ENCODE measurements at regions not wholly inside any gene's neighbourhood (a gene's known extent, or its start where the extent isn't known, plus 50 kb on each side); places are given as distances from the start of the nearest gene placed in this dataset.

GRCh38 chr5:33205079-33205478 is 235.7 kb upstream of the TARS1 start:
- no peaks in the 10 kb centered on the region for H4K20me1 ChIP-seq (replicated peaks; ENCODE audit: control insufficient read depth, extremely low read depth, insufficient read depth, low read length)
- H3K4me1 ChIP-seq (ENCODE audit: control insufficient read depth, extremely low read depth, insufficient read depth, low read length) = no peaks in the 10 kb centered on the region
- dilution Hi-C loops (cut with MboI; ENCODE audit: extremely low pct_ligation_motif_present, low sequenced_read_pairs) = no loop called here
- no peak overlapping the region for H2AFZ ChIP-seq (ENCODE audit: low read depth, low read length)
- intact Hi-C loops (cut with micrococcal nuclease) = no loop called here
- FAIRE-seq = no peak
- no peaks in the 10 kb centered on the region for H3K9me3 ChIP-seq (replicated peaks; ENCODE audit: control insufficient read depth, insufficient read depth, low read length)
- no peak overlapping the region for H3K4me3 ChIP-seq (replicated peaks in 1 of 3; ENCODE audit: insufficient read depth in 1 of 3, low read depth in 1 of 3, low read length in 3 of 3)
- no TSS peak for BruUV-seq (replicated peaks)
- no peak overlapping the region for H3K4me2 ChIP-seq (ENCODE audit: insufficient read depth, low read length)
- ChIA-PET CTCF (no interaction called here), POLR2A (no interaction called here)
- H3K27ac ChIP-seq (ENCODE audit: insufficient read depth, low read depth, low read length) = no peak overlapping the region
- no peaks in the 10 kb centered on the region for H3K79me2 ChIP-seq (ENCODE audit: control insufficient read depth, insufficient read depth, low read length)
- no peaks in the 10 kb centered on the region for H3K36me3 ChIP-seq (ENCODE audit: control insufficient read depth in 2 of 2, extremely low read depth in 1 of 2, insufficient read depth in 2 of 2, low read length in 2 of 2)
- TF ChIP-seq POLR2A (IDR thresholded peaks at IDR 0.05; ENCODE audit: low read depth, low read length) = no peak
- TF ChIP-seq, protein P1, sequence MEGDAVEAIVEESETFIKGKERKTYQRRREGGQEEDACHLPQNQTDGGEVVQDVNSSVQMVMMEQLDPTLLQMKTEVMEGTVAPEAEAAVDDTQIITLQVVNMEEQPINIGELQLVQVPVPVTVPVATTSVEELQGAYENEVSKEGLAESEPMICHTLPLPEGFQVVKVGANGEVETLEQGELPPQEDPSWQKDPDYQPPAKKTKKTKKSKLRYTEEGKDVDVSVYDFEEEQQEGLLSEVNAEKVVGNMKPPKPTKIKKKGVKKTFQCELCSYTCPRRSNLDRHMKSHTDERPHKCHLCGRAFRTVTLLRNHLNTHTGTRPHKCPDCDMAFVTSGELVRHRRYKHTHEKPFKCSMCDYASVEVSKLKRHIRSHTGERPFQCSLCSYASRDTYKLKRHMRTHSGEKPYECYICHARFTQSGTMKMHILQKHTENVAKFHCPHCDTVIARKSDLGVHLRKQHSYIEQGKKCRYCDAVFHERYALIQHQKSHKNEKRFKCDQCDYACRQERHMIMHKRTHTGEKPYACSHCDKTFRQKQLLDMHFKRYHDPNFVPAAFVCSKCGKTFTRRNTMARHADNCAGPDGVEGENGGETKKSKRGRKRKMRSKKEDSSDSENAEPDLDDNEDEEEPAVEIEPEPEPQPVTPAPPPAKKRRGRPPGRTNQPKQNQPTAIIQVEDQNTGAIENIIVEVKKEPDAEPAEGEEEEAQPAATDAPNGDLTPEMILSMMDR (IDR thresholded peaks at IDR 0.05; ENCODE audit: extremely low read depth in 1 of 2, insufficient read depth in 1 of 2, low read depth in 1 of 2, low read length in 2 of 2) = no peak
- TF ChIP-seq POLR2AphosphoS5 (IDR thresholded peaks at IDR 0.05; ENCODE audit: insufficient read depth, low read depth, low read length) = no peak
- TF ChIP-seq MYC (IDR thresholded peaks at IDR 0.05; ENCODE audit: low read depth, low read length) = no peak
- TF ChIP-seq JUN (IDR thresholded peaks at IDR 0.05; ENCODE audit: borderline replicate concordance, insufficient read depth, insufficient read length, low read depth) = no peak
- TF ChIP-seq GATA2 (IDR thresholded peaks at IDR 0.05; ENCODE audit: insufficient read depth, insufficient read length, low read depth, low read length) = no peak
- TF ChIP-seq FOS (IDR thresholded peaks at IDR 0.05; ENCODE audit: borderline replicate concordance, insufficient read depth, low read length) = no peak
- TF ChIP-seq MAX (IDR thresholded peaks at IDR 0.05; ENCODE audit: insufficient read depth, insufficient read length) = no peak
- no peak for TF ChIP-seq EZH2 (IDR thresholded peaks at IDR 0.05; ENCODE audit: borderline replicate concordance, low read depth, low read length, severe bottlenecking)
- no peak overlapping the region for H3K9ac ChIP-seq (replicated peaks; ENCODE audit: extremely low read depth, insufficient read depth, low read length)
- no peaks in the 10 kb centered on the region for H3K9me1 ChIP-seq (replicated peaks; ENCODE audit: control insufficient read depth, extremely low read depth, insufficient read depth, low read length)
- no peak for DNase-seq (ENCODE audit: low read depth, low spot score)
- peaks cover 0 to 2% of the 10 kb centered on the region in 2 experiments for H3K27me3 ChIP-seq (ENCODE audit: control insufficient read depth in 2 of 2, insufficient read depth in 2 of 2, low read length in 2 of 2)

Data from endothelial cell of umbilical vein (primary cell).